ENCODE measurements at regions not wholly inside any gene's neighbourhood (a gene's known extent, or its start where the extent isn't known, plus 50 kb on each side); places are given as distances from the start of the nearest gene placed in this dataset.

GRCh38 chr16:35733971-35734702 lies 2274.7 kb downstream of the TP53TG3F start:
- DNase-seq (ENCODE audit: low spot score), result no peak

- no peak for DNase-seq (ENCODE audit: low spot score)
Observed at GRCh38 chr16:35734728-35735402, 2275.5 kb downstream of the TP53TG3F start.

- no peak for DNase-seq (ENCODE audit: low spot score)
Observed at GRCh38 chr16:35735403-35736251, 2276.2 kb downstream of the TP53TG3F start.

GRCh38 chr16:35736546-35736945 lies 2277.1 kb downstream of the TP53TG3F start:
- DNase-seq (ENCODE audit: low spot score), result no peak

GRCh38 chr16:35737076-35737475 lies 2277.7 kb downstream of the TP53TG3F start:
- no peak for DNase-seq (ENCODE audit: low spot score)

- no peak for DNase-seq (ENCODE audit: low spot score)
Observed at GRCh38 chr16:35741546-35741945, 2282.1 kb downstream of the TP53TG3F start.

GRCh38 chr16:35743101-35743692 lies 2283.8 kb downstream of the TP53TG3F start:
- no peak for DNase-seq (ENCODE audit: low spot score)

GRCh38 chr16:35744084-35744483 lies 2284.7 kb downstream of the TP53TG3F start:
- no peak for DNase-seq (ENCODE audit: low spot score)

GRCh38 chr16:35744726-35745125 lies 2285.3 kb downstream of the TP53TG3F start:
- DNase-seq (ENCODE audit: low spot score), result no peak

GRCh38 chr16:35745191-35745590 lies 2285.8 kb downstream of the TP53TG3F start:
- no peak for DNase-seq (ENCODE audit: low spot score)

GRCh38 chr16:35745821-35746248 lies 2286.4 kb downstream of the TP53TG3F start:
- DNase-seq (ENCODE audit: low spot score), result no peak

- no peak for DNase-seq (ENCODE audit: low spot score)
Observed at GRCh38 chr16:35746281-35746962, 2287.0 kb downstream of the TP53TG3F start.

GRCh38 chr16:35746963-35747657 lies 2287.7 kb downstream of the TP53TG3F start:
- no peak for DNase-seq (ENCODE audit: low spot score)

GRCh38 chr16:35747658-35748455 lies 2288.4 kb downstream of the TP53TG3F start:
- DNase-seq (ENCODE audit: low spot score), result no peak

GRCh38 chr16:35748621-35749252 lies 2289.3 kb downstream of the TP53TG3F start:
- no peak for DNase-seq (ENCODE audit: low spot score)

GRCh38 chr16:35749253-35750141 lies 2290.1 kb downstream of the TP53TG3F start:
- no peak for DNase-seq (ENCODE audit: low spot score)

GRCh38 chr16:35750157-35750689 lies 2290.8 kb downstream of the TP53TG3F start:
- DNase-seq (ENCODE audit: low spot score), result no peak

GRCh38 chr16:35750701-35751104 lies 2291.3 kb downstream of the TP53TG3F start:
- DNase-seq (ENCODE audit: low spot score), result no peak
